ENCODE measurements at regions not wholly inside any gene's neighbourhood (a gene's known extent, or its start where the extent isn't known, plus 50 kb on each side); places are given as distances from the start of the nearest gene placed in this dataset.
"Not testable (repeated sequence)": the region's sequence is repeated elsewhere in the genome, so short reads cannot be mapped to it uniquely, and the experiment has no call there.

- DNase-seq = no peak
Measured at GRCh38 chr2:198277181-198277580, 472.8 kb downstream of the PLCL1 start.

- no peak for DNase-seq
Measured at GRCh38 chr2:198273660-198274059, 469.3 kb downstream of the PLCL1 start.

GRCh38 chr2:198270157-198270556 is 465.8 kb downstream of the PLCL1 start:
- DNase-seq = not testable (repeated sequence)

GRCh38 chr2:198268519-198268918 is 464.1 kb downstream of the PLCL1 start:
- DNase-seq = no peak

GRCh38 chr2:198259496-198259895 is 455.1 kb downstream of the PLCL1 start:
- no peak for DNase-seq

GRCh38 chr2:198254536-198255090 is 450.2 kb downstream of the PLCL1 start:
- DNase-seq = peak in 1 of 2 experiments; percentile 41

GRCh38 chr2:198253995-198254394 is 449.6 kb downstream of the PLCL1 start:
- no peak for DNase-seq

GRCh38 chr2:198252472-198252871 is 448.1 kb downstream of the PLCL1 start:
- no peak for DNase-seq

- no peak for DNase-seq
Measured at GRCh38 chr2:198242093-198242492, 437.7 kb downstream of the PLCL1 start.

- DNase-seq = no peak
Measured at GRCh38 chr2:198238429-198238828, 434.0 kb downstream of the PLCL1 start.

- no peak for DNase-seq
Measured at GRCh38 chr2:198236338-198236737, 431.9 kb downstream of the PLCL1 start.

- DNase-seq = no peak
Measured at GRCh38 chr2:198232281-198232680, 427.9 kb downstream of the PLCL1 start.

GRCh38 chr2:198231562-198231961 is 427.2 kb downstream of the PLCL1 start:
- no peak for DNase-seq

GRCh38 chr2:198220763-198221610 is 416.6 kb downstream of the PLCL1 start:
- DNase-seq = no peak

GRCh38 chr2:198219292-198219691 is 414.9 kb downstream of the PLCL1 start:
- DNase-seq = no peak

GRCh38 chr2:198214114-198214596 is 409.8 kb downstream of the PLCL1 start:
- peak in 1 of 2 experiments; percentile 37 for DNase-seq

GRCh38 chr2:198213253-198213652 is 408.9 kb downstream of the PLCL1 start:
- DNase-seq = no peak

- DNase-seq = no peak
Measured at GRCh38 chr2:198211706-198212105, 407.3 kb downstream of the PLCL1 start.

GRCh38 chr2:198203336-198204069 is 399.1 kb downstream of the PLCL1 start:
- DNase-seq = no peak

Measured in NCI-H524 (cell line).